ENCODE measurements at regions not wholly inside any gene's neighbourhood (a gene's known extent, or its start where the extent isn't known, plus 50 kb on each side); places are given as distances from the start of the nearest gene placed in this dataset.

DNA sequence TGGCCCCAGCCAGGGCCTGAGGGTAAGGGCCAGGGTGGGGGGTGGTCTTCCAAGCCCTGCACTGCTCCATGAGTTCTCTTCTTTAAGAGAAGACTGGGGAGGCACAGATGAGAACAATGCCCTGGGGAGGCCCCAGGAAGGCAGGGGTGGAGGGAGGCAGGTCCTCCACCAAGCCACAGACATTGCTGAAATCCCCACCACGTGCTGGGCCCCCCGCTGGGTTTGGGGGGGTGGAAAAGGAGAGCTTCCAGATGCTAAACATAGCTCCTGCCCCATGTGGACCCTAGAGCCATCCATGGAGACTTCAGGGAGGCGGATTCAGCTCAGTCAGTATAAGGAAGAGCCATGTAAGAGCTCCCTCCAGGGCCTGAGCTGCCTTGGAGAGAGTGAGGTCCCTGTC is 157.8 kb upstream of the LINGO1 start:
- ChIA-PET POLR2A (no interaction called here), CTCF (no interaction called here)
- Histone ChIP-seq H3K4me3 (ENCODE audit: low read depth, low read length) (no peak overlapping the region), H3K27ac (ENCODE audit: low read depth, low read length) (no peak overlapping the region), H3K27me3 (ENCODE audit: control insufficient read depth, insufficient read depth, low read length) (peaks cover 16% of the 10 kb centered on the region), H3K9me3 (ENCODE audit: control insufficient read depth, insufficient read depth, low read length) (no peaks in the 10 kb centered on the region; the same call in 1 of the 2 replicates)
- TF ChIP-seq CTCF (IDR thresholded peaks at IDR 0.05; ENCODE audit: low read depth, low read length), result no peak
- no peak for DNase-seq (ENCODE audit: low read depth, low spot score)

GRCh38 chr15:77786956-77787355 is 154.2 kb upstream of the LINGO1 start:
- Histone ChIP-seq H3K4me3 (ENCODE audit: low read depth, low read length) (no peak overlapping the region), H3K27me3 (ENCODE audit: control insufficient read depth, insufficient read depth, low read length) (peaks cover 22% of the 10 kb centered on the region), H3K27ac (ENCODE audit: low read depth, low read length) (no peak overlapping the region), H3K9me3 (ENCODE audit: control insufficient read depth, insufficient read depth, low read length) (no peaks in the 10 kb centered on the region)
- no peak for DNase-seq (ENCODE audit: low read depth, low spot score)
- CTCF ChIA-PET, result no interaction called here
- no peak for TF ChIP-seq CTCF (IDR thresholded peaks at IDR 0.05; ENCODE audit: low read depth, low read length)
- POLR2A ChIA-PET, result no interaction called here

DNA sequence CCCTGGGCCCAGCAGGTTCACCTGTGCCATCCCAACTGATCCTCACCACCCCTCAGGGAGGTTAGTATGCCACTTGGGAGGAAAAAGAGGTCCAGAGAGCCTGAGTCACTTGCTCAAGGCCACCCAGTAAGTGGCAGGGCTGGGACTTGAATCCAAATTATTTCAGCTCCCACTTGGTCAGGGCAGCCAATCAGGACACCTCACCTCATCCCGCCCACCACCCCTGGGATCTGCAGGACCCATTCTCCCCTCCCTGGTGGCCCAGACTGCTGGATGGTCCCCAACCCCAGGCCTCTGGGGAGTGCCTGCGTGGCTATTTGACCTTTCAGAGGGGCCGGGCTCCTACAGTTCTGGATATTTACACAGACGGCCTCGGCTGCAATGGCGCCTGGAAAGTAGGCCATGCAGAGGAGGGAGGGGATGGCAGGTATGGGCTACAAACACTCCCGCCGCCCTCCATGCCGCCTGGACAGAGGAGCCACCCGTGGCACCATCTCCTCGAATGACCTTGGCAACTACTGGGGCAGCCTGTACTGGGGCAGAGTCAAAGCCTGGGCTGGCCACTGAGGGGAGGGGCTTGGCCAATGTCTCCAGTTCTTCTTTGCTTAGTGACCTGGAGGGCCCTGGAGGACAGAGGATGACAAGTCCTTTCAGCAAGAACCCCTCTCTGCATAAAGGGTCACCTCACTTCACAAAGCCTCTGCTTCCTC is 153.6 kb upstream of the LINGO1 start:
- H3K9me3 ChIP-seq (ENCODE audit: control insufficient read depth, insufficient read depth, low read length), result no peaks in the 10 kb centered on the region
- H3K27ac ChIP-seq (ENCODE audit: low read depth, low read length), result no peak overlapping the region
- POLR2A ChIA-PET, result no interaction called here
- TF ChIP-seq CTCF (IDR thresholded peaks at IDR 0.05; ENCODE audit: low read depth, low read length), result no peak
- no peak overlapping the region for H3K4me3 ChIP-seq (ENCODE audit: low read depth, low read length)
- CTCF ChIA-PET, result no interaction called here
- H3K27me3 ChIP-seq (ENCODE audit: control insufficient read depth, insufficient read depth, low read length), result peaks cover 25% of the 10 kb centered on the region
- DNase-seq (ENCODE audit: low read depth, low spot score), result no peak

DNA sequence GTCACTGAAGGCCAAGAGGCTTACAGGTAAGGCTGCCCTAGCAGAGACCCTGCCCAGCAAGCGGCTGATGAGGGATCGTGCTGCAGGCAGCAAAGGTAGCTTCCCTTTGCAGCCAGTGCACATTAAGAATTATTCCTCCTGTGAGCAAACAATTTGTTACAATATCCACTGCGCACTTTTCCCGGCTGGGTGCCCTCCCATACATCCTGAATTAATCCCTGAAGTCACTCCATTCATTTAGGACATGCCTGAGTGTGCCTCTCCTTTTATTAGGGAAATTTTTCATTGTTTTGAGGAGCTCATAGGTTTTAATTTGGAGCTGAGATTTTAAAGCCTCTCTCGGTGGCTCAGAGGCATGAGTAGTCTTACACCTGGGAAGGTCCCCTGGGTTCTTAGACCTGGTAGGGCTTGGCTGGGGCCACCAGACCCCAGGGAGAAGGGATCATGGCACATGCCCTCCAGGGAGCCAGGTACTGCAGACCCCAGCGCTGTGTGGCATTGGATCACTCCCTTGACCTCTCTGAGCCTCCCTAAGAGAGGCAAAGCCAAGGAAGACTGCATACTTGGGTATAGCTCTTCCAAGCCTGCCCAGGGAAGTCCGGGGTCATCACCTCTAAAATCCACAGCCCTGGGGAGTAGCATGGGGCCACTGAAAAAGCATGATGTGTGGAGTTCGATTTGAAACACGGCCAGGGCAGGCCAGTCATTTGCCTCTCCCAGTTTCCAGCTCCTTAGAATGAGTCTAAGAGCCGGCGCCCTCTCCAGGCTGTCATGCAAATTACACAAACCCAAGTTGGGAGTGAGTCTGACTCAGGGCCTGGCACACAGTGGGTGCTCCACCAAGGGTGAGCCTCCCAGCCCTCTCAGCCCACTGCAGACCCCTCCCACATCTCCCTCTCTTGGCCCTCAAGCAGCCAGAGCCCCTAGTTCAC is 151.9 kb upstream of the LINGO1 start:
- ChIA-PET POLR2A (no interaction called here), CTCF (interaction anchor here (1.1 to 1.5 kb wide), 2 partner anchors 14 to 151 kb away, joined by 3 to 4 read pairs; no protein-coding TSS in a partner anchor)
- no peaks in the 10 kb centered on the region for H3K9me3 ChIP-seq (ENCODE audit: control insufficient read depth, insufficient read depth, low read length)
- H3K4me3 ChIP-seq (ENCODE audit: low read depth, low read length), result no peak overlapping the region
- peak; percentile 34; the same call in 1 of the 2 replicates for TF ChIP-seq CTCF (IDR thresholded peaks at IDR 0.05; ENCODE audit: low read depth, low read length)
- no peak for DNase-seq (ENCODE audit: low read depth, low spot score)
- H3K27ac ChIP-seq (ENCODE audit: low read depth, low read length), result no peak overlapping the region
- peaks cover 30% of the 10 kb centered on the region for H3K27me3 ChIP-seq (ENCODE audit: control insufficient read depth, insufficient read depth, low read length)

GRCh38 chr15:77783636-77784035 is 150.9 kb upstream of the LINGO1 start:
- TF ChIP-seq CTCF (IDR thresholded peaks at IDR 0.05; ENCODE audit: low read depth, low read length), result no peak
- CTCF ChIA-PET, result no interaction called here
- no peak overlapping the region for H3K27ac ChIP-seq (ENCODE audit: low read depth, low read length)
- peaks cover 30% of the 10 kb centered on the region for H3K27me3 ChIP-seq (ENCODE audit: control insufficient read depth, insufficient read depth, low read length)
- POLR2A ChIA-PET, result no interaction called here
- DNase-seq (ENCODE audit: low read depth, low spot score), result no peak
- no peak overlapping the region for H3K4me3 ChIP-seq (ENCODE audit: low read depth, low read length)
- H3K9me3 ChIP-seq (ENCODE audit: control insufficient read depth, insufficient read depth, low read length), result no peaks in the 10 kb centered on the region
